Coronary artery (tissue), 2 donors: ENCODE measurements at regions not wholly inside any gene's neighbourhood (a gene's known extent, or its start where the extent isn't known, plus 50 kb on each side); places are given as distances from the start of the nearest gene placed in this dataset.

Experiments used
- DNase-seq: peaks from one replicate; pipeline ENCODE4 v3.0.0-alpha.2; 2017; ENCODE audit warnings: low spot score
- H3K27ac ChIP-seq, 2 donors: fragments of 200-600 bp; sonication (generic); one replicate each; pipeline ENCODE4 v1.5.1; 2016 to 2019
- H3K4me3 ChIP-seq: fragments of 200-600 bp; sonication (generic); 2 replicates; pipeline ENCODE4 v1.5.1; 2016; ENCODE audit warnings: mild to moderate bottlenecking, moderate library complexity
- TF ChIP-seq, protein P1 (sequence below): fragments of 200-600 bp; sonication (generic); IDR thresholded peaks from one replicate; pipeline ENCODE4 v1.5.1; 2019; ENCODE audit warnings: antibody characterized with exemption

DNA sequence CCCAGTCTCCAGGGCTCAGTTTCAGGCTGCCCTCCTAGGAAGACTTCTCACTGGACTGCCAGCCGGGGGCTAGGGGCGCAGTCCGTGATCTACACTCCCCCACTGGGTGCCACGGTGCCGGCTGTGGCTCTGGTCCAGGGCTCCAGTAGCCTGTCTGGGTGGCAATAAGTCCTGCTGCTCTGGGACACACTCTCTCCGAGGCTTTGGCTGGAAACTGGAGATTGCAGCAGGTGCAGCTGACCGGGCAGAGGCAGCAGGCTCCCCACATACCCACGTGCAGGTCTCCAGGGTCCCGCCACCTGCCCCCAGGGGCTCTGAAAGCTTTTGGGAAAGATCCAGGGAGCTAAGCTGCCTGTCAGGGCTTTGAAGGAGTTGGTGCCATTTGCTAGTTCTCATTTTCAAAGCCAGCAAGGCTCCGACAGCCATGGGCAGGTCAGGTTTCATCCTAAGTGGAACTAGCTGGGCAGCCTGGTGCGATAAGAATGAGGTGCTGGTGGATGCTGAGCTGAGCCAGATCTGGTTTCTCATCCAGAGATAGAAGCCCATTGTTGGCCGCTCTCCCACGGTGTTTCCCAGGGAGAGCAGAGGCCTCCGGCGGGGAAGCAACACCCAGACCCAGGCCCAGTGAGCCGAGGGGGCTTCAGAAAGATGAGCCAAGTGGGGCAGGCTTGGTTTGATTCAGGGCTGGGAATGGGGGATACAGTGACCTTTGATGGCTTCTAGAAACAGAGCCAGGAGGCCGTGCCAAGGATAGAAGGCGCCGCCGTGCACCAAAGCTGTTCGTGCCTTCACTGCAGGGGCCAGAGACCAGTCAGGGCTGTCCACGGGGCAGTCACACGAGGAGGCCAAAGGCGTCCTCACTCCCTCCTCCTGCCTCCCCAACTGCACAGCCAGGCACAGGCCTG lies 141.7 kb upstream of the GPC1 start:
- Histone ChIP-seq H3K4me3 (no peak overlapping the region), H3K27ac (no peak overlapping the region)
- peak; percentile 58 for DNase-seq
- TF ChIP-seq, protein P1, sequence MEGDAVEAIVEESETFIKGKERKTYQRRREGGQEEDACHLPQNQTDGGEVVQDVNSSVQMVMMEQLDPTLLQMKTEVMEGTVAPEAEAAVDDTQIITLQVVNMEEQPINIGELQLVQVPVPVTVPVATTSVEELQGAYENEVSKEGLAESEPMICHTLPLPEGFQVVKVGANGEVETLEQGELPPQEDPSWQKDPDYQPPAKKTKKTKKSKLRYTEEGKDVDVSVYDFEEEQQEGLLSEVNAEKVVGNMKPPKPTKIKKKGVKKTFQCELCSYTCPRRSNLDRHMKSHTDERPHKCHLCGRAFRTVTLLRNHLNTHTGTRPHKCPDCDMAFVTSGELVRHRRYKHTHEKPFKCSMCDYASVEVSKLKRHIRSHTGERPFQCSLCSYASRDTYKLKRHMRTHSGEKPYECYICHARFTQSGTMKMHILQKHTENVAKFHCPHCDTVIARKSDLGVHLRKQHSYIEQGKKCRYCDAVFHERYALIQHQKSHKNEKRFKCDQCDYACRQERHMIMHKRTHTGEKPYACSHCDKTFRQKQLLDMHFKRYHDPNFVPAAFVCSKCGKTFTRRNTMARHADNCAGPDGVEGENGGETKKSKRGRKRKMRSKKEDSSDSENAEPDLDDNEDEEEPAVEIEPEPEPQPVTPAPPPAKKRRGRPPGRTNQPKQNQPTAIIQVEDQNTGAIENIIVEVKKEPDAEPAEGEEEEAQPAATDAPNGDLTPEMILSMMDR, result no peak

DNA sequence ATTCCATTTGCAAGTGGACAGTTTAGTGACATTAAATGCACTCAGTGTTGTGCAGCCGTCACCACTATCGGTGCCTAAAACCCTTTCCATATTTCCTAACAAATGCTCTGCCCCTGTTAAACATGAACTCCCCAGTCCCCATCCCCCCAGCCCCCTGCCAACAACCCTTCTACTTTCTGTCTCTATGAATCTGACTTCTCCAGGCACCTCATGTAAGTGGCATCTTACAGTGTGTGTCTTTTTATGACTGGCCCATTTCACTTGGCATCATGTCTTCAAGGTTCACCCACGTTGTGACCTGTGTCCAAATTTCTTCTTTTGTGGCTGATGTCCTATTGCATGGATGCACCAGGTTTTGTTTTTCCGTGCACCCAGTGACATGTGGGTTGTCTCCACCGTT lies 140.9 kb upstream of the GPC1 start:
- TF ChIP-seq, protein P1, result no peak
- H3K4me3 ChIP-seq, result no peak overlapping the region
- no peak for DNase-seq
- no peak overlapping the region for H3K27ac ChIP-seq

DNA sequence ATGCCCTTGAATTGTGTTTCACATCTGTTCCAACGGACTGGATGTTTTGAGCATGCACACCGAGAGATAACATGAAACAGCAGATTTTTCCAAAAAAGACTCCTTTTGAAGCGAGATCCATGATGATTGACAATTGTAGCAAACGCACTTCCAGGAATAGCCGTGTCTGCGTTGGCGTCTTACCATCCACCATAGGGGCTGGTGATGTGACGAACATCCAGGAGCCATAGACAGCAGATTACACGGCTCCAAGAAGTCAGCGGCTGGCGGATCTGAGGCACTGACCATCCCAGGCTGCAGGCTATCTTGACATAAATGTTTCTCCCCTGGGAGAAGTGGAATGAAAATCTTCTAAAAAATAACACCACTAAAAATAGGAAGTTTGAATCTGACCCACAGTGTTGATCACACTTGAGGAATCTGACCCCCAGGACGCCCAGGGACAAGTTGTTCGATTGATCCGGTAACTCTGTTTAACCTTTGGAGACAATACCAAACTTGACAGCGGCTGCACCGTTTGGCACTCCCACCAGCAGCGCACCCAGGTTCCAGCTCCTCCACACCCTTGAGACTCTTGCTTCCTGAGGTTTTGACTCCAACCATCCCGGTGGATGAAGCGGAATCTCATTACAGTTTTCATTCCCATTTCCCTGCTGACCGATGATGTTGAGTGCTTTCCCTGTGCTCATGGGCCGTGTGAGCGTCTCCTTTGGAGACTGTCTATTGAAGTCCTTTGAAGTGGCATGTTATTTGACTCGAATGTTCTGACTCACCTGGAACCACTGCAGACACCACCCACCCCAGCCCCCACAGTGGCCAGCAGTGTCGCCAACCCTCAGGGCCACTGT lies 140.0 kb upstream of the GPC1 start:
- no peak for DNase-seq
- no peak overlapping the region for H3K27ac ChIP-seq
- TF ChIP-seq, protein P1, result no peak
- no peak overlapping the region for H3K4me3 ChIP-seq

DNA sequence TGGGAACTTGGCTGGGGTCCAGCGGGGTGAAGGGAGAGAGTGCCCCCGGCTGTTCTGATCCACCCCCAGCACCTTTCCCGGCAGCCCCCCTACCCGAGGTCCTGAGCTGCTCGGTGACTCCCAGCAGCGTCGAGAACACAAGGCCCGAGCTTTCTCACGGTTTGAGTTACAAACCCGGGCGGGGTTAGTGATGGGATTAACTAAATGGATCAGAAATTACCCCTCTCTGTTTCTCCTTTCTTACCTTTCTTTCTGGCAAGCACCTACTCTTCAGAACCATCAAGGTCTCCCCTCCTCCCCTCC lies 139.4 kb upstream of the GPC1 start:
- no peak overlapping the region for H3K27ac ChIP-seq
- TF ChIP-seq, protein P1, result no peak
- no peak overlapping the region for H3K4me3 ChIP-seq
- peak; percentile 69 for DNase-seq

DNA sequence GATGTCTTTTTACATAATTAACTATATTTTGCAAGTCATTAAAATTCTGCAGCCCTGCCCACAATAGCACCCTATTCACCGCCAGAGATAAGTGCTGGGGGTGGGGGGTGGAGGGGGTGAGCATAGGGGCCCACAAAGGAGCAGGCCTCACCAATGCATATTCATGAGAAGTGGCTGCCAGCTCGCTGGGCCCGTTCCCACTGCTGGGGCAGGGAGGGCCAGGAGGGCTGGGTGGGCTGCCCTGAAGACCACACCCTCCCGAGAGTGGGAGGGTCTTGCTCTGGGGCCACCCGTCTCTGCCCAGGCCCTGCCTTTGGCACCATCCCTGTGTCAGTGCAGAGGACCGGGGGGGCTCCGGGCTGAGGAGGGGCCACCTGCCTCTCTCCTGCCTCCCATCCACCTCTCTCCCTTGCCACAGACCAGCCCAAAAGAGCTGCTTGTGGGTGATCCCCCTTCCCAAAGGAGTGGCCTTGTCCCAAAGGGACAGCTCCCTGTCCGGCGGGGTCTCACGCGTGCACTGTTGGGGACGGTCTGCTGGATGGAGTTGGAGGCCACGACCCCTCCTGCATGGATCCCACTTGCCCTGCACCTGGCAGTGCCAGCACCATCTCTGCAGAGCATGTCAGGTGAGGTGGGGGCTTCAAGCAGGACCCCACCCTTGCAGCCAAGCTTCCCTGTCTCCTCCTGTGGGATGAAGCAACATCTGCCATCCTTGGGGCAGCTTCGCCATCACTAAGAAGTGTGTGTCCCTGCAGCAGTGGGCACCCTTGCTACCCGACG lies 138.8 kb upstream of the GPC1 start:
- Histone ChIP-seq H3K4me3 (no peak overlapping the region), H3K27ac (no peak overlapping the region)
- TF ChIP-seq, protein P1, result no peak
- DNase-seq, result no peak

DNA sequence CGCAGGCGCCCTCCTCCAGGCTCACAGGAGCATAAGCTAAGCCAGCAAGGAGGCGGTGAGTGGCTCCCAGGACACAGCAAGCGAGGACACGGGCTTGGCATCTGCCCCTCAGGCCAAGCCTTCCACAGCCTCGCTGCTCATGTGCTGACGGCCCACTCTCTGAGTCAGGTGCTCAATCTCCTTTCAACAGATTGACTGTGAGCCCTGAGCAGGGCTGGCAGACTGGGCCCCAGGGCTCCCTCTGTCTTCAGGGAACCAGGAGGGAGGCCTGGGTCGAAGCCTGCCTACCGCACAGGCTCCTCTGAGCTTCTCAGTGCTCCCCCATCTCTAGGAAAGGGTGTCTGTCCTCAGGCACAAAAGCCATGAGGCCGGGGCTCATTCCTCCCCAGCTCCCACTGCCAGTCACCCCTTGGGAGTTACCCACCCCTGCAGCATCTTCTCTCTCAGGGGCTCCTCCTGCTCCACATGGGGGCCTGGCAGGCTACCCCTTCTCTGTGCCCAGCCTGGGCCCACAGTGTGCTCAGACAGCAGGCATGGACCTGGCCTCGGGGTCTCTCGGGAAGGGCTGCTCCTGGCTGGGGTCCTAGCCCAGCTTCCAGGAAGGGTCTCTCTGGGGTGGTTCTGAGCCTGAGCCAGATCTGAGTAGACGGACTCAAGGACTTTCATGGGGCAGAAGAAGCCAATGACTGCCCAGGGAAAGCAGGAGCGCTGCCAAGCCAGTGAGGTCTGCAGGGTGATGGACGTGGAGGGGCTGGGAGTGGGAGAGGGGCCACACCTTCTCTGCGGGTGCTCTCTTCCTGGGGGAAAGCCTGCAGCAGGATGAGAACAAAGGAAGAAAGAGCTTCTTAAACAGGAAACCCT lies 138.0 kb upstream of the GPC1 start:
- Histone ChIP-seq H3K4me3 (no peak overlapping the region), H3K27ac (no peak overlapping the region)
- TF ChIP-seq, protein P1, result no peak
- peak; percentile 67 for DNase-seq
